Hepatic stellate cell (primary cell): ENCODE measurements at regions not wholly inside any gene's neighbourhood (a gene's known extent, or its start where the extent isn't known, plus 50 kb on each side); places are given as distances from the start of the nearest gene placed in this dataset.
A peak's percentile ranks its signal among the peaks of the same experiment; 100 is the strongest.

Experiments
- DNase-seq: peaks from one replicate; pipeline ENCODE4 v3.0.0; 2011; ENCODE audit warnings: low spot score

DNA sequence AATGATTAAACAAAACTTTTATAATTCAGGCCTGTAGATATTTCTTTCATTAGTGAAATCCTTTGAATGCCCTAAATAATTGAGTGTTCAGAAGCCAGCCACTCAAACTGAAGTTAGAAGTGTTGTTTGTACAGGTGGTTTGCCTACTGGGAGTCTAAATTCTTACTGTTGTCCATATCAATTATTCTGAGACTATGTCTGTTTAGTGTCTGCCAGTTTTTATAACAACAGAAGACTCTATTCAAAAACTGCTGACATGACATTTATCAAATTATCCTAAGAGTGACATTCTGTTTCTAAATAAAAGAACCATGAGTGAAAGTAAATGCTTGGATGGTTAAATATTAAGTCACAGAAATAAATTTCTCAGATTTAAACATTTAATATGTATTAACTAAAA, 375.1 kb downstream of the FAT4 start:
- no peak for DNase-seq

DNA sequence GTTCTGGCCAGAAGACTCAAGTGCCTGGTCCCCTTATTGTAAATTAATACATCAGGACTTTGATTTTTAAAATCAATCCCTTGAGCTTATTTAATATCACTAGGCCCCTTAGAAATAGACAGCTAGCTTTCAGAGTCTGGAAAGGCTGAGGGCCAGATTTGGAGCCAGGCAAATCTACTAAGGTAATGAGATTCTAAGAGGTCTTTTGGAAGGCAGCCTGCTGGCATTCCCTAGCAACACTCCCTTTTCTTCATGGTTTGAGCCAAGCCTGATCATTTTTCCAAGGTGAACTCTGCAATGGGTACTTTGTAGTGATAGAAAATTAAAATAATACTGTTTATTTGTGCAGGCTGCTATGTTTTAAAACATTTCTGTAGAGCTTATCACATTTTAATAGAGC, 378.5 kb downstream of the FAT4 start:
- no peak for DNase-seq

DNA sequence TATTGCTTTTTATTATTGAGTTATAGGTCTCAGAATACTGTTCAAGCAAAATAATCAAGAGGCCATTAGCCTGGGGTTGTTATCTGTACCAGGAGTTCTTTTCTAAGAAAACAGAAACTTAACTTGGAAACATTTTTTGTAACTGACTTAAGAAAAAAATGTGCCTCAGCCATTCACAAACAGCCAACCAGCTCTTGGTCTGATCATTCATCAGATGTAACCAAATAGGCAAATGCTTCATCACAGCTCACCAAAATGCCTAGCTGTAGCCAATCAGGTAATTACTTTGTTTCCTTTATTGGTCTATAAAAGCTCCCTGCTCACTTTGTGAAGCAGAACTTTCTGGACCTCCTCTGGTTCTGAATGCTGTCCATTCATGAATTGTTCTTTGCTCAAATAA, 387.7 kb downstream of the FAT4 start:
- no peak for DNase-seq

DNA sequence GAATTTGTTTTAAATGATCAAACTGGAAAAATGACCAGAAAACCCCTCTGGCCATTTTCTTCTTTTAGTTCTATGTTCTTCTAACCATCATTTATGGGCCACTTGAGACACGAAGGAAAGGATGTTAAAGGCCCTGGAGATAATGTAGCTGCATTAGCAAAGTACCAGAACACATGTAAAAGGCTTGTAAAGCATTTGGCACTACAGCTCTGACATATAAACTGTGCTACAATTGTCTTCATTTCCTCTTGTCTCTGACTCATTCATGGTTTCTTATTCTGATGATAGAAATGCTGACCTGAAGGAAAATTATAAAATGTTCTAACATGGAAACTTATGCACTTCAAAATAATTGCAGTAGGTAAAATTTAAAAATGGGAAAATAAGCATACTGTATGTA, 388.7 kb downstream of the FAT4 start:
- DNase-seq, result no peak

DNA sequence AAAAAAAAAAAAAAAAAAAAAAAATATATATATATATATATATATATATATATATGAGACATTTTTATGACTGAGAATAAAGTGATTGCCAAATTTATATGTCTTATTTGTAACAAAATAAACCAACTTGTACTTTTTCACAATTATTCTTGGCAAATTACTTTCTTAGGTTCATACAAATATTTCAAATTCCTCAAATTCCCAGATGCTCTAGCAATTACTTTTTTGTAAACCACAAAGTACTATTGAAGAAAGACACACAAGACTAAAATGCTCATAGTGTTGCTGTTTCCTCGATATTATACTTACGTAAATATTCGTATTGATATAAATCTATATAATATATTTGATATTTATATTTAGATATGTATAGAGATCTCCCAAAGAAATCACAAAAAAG, 390.0 kb downstream of the FAT4 start:
- DNase-seq, result no peak

DNA sequence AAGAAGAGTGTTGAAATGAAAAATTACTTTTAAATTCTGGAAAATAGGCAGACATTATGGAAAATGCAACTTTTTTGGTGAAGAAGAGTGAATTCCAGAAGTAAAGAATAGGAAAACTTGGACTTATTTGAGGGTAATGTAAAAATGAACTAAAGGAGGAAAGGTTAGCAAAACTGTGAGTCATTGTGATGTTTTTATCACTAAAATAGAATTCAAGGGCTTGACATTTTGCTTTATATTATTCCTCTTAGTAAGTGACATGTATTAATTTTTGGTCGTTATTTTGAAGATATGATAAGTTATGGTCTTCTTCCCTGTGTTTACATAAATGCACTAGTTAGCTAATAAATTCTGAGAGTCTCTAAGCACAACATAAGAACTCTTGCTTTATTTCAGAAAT, 390.9 kb downstream of the FAT4 start:
- DNase-seq, result no peak

DNA sequence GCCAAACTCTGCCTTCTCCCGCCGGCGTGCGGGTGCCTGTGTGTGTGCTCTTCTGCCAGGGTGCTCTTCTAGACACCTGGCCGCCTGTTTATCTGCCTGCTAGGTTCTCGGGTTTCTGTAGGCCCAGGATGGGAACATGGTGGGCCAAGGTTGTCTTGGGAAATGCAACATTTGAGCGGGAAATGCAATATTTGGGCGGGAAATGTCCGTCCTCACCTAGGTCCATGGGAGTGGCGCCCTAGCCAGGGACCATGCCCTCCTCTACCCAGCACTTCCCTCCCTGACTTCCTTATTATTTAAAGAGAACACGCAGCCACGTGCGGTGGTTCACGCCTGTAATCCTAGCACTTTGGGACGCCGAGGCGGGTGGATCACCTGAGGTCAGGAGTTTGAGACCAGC, 392.6 kb downstream of the FAT4 start:
- no peak for DNase-seq

DNA sequence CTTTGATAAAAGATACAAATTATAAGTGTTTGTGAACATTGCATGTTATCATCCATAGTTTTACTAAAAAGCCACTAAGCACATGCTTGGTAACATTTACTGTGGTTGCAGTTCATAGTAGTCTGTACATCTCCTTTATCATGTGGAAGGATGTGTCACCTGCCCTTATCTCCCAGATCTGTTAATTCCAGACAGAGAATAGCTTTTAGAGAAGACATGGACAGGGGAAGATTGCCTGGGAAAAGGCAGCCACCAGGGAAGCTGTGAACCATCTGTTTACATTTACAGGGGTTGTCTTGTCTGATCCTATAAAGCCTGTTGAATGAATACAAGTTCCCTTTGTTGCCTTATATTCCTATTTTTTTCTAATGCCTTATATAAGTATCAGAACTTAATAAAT, 396.0 kb downstream of the FAT4 start:
- no peak for DNase-seq

DNA sequence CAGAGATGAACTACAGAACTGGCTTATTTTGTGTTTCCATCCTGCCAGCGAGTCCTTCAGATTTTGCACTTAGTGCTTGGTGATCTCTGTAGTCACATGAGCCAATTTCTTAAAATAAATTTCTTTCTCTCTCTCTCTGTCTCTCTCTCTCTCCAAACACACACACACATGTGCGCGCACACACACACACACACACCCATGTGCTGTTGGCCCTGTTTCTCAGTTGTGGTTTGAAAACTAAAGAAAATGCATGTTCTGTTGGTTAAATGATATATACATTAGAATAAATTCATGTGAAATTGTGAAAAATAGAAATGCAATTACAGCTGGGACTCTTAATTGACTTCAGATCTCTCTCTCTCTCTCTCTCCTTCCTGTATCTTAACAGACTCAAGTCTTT, 399.3 kb downstream of the FAT4 start:
- no peak for DNase-seq

DNA sequence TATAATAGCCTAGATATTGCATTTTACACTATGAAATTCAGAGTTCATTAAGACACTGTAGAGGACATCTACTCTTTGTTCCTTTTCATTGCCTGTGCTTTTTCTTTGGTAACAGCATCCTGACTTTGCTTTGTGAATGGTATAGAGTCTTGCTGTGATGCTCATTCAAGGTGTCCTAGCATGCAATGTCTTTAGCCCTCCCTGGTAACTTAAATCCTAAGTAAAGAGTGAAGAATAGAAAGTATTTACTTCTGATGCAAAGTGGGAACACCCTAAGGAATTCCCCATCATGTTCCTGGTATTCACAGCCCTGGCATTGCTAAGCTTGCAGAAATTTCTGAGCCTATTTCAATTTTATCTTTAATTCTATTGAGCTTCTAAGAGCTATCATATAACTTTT, 400.1 kb downstream of the FAT4 start:
- no peak for DNase-seq

DNA sequence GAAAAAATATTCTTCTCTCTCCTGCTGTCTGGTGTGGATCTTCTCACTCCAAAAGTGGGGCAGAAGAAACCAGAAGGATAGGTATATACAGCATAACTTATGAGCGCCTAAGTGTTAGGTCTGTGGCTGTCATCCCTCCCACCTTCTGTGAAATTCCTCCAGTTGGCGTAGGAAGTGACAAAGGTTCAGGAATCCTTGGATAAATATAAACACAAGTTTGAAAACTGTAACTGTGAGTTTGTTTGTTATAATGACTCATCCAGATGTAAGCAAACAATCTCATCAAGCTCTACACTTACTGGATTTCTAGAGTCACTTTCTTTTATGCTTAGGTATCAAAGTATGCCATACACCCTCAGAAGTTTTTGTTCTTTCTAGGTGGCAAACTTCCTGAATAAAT, 405.2 kb downstream of the FAT4 start:
- no peak for DNase-seq

DNA sequence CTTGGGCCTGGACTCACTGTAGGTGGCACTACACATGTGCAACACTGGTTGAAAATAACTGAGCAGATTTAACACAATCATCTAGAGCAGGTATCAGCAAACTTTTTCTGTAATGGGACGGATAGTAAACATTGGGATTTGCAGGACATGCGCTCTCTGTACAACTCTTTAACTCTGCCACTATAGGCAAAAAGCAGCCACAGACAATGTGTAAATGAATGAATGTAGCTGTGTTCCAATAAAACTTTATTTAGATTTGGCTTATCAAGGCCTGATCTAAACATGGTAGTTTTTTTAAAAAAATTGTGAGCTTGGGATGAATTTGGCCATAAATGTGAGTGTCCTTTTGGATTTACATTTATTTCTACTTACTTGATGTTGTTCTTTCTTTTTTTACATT, 407.3 kb downstream of the FAT4 start:
- DNase-seq, result no peak

DNA sequence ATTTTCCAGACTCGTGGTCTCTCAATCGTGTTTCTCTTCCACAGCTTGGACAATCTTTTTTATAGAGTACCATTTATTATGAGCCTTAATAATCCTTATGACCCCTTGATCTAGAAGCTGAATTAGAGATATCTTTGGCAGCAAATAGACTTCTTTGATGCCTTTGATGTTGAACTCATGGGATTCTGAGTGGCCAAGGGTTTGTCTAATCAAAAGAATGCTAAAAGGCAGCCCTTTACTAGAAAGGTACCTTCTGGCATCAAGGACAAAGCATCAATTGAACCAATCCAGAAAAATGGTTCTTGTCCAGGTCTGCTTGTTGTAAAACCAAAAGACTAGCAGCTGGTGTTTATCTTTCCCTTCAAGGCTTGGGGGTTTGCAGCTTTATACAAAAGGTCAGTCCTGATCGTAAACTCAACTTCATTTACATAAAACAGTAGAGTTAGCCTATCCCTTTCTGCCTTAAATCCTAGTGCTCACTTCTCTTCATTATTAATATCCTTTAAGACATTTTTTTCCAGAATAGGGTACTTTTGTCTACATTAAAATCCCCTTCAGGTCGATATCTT, 411.3 kb downstream of the FAT4 start:
- no peak for DNase-seq

DNA sequence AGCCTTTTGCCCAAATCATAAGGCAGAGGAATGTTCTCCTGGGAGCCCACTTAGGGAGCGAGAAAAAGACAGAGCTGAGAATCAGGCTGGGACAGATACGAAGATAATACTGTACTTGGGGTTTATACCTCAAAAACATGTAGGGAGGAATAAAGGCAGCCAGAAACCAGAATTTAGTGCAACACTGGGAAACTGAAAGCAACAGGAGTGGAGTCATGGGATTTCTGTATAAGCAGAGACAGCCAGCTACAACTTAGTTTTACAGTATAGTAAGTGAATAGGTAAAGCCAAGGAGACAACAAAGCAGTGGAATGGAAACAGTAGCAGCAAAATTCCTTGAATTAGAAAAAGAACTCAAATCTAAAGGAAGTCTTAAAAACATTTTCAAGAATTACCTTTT, 413.2 kb downstream of the FAT4 start:
- DNase-seq, result no peak

DNA sequence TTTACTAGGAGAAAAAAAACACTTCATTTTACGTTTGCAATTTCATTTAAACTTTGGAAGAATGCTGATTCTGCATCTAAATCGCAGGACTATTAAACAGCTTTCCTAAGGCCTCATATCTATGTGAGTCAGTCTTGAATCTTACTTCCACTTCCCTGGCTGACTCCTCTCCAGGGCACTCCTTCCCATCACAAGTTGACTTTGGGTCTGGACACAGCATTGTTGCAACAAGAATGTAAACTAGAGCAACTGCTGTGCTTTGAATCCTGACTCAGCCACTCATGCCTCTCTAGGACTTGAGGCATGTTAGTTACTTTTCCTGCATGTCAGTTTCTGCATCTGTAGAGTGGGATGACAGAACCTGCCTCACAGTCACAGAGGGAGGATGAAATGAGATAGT, 413.8 kb downstream of the FAT4 start:
- DNase-seq, result peak; percentile 62

DNA sequence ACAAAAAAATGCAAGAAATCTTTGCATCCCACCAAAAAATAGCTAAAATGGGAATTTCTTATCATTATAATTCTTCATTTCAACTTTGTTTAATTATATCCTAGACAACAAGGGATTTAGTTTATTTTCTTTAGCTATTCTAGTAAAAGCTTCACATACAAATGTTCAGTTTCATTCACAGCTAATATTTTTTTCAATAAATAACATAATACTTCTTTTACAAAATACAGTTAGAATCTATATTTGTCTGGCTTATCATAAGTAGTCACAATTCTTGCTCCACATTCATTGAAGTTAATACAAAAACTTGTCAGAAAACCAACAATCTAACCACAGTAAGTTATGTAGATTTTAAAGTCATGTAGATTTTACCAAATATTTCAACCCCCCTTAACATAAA, 414.4 kb downstream of the FAT4 start:
- DNase-seq, result no peak

DNA sequence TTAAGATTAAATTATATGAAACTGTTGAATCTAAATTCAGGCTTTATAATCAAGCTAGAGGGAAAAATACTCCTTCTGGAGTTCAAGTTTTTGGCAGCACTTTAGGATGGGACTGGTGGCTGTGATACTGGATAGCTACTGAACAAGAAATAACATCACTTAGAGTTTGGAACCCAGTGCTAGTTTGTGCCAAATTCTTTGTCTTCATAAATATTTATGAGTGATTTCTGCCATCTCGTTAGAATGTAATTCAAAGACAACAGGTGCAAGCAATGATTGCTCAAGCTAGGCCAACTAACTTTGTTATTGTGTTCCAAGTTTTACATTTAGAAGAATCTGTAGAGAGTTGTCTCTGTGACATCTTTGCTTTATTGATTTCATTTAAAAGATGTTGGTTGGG, 417.9 kb downstream of the FAT4 start:
- no peak for DNase-seq

DNA sequence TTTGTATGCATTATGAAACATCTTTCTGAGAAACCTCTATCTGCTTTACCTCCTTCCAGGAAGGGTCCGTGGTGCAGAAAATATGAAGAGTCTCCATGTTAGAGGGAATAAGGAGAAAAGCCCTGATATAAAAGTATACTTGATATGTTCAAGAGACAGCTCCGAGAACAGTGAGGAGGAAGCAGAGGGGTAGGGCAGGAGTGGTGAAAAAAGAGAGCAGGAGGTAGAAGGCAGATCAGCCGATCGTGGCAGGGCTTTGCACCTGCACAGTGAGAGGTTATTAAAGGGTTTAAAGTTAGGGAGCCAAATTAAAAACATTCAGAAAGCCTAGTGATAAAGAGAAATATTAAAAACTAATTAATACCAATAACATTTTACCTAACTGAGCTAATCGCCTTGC, 419.7 kb downstream of the FAT4 start:
- DNase-seq, result no peak

DNA sequence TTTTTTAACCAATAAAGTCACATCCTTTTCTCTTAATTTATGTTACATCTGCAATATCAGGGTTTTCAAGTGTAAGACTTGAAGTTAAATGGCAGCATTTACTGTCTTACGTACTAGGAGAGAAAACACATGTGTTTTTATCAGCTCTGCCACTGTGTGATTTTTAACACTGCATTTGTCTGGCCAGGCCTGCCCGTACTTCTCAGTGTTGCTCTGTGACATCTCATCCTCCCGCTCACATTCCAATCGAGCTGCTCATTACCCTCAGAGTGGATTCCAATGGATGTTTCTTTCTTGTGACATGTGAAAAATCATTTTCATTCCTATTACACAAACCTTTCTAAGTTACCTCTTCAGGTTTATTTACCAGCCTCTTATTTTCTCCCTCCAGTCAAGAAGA, 420.3 kb downstream of the FAT4 start:
- peak; percentile 46 for DNase-seq

DNA sequence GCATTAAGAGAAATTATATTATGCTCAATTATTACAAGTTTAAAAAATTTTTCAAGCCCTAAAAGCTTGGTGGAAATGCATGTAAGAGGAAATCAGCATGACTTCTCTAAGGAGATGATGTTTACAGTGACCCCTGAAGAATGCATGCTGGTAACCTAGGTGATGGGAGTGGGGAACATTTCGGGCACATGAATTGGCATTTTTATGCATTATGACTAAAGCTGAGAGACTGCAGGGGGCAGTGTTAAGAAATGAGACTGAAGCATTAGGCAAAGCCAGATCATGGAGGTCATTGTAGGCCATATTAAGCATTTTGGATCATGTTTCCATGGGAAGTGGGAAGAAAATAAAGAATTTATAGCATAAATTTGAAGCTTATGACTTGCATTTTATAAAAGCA, 421.3 kb downstream of the FAT4 start:
- DNase-seq, result no peak

DNA sequence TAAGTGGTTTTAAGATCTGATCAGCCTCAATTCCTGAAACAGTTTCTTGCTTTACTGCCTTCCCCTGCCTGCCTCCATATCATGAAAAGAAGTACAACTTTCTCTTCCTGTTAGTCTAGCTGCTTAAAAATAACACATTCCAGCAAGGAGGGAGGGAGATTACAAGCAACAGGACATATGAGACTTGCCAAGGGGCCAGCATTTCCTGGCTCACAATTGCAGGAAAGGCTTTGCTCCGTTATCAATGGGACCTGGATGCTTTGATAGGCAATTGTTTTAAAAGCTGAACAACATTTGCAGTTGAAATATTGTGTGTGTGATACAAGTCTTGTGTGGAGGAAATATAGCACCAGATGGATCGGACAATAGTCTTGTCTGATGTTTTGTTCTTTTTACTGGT, 425.0 kb downstream of the FAT4 start:
- no peak for DNase-seq

DNA sequence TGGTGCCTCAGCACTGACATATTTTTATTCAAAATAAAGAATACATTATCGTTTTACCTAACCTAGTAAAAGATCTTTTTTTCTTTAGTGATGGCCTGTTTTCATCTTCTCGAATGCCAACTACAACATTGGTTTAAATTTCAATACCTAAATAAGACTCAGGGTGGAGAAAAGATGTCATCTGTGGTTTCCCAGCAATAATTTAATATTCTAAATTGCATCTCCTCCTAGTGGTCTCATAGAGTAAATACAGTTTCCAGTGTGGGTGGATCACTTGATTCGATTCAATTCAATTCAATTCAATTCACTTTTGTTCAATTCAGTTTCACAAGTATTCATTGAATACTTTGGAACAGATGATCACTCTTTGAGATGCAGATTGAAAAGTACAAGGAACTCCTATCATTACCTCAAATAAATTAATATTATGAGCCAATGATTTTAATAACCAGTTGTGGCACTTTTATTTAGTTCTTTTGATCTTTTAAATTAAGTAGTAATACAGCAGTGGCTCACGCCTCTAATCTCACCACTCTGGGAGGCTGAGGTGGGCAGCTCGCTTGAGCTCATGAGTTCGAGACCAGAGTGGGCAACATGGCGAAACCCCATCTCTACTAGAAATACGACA, 427.2 kb downstream of the FAT4 start:
- peak; percentile 47 for DNase-seq

DNA sequence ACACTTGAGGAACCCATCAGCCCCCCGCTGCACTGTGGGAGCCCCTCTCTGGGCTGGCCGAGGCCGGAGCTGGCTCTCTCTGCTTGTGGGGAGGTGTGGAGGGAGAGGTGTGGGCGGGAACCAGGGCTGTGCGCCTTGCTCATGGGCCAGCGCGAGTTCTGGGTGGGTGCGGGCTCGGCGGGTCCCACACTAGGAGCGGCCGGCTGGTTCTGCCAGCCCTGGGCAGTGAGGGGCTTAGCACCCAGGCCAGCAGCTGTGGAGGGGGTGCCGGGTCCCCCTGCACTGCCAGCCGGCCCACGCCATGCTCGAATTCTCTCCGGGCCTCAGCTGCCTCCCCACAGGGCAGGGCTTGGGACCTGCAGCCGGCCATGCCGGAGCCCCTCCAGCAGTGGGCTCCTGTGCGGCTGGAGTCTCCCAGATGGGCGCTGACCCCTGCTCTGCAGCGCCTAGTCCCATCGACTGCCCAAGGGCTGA, 430.2 kb downstream of the FAT4 start:
- no peak for DNase-seq

DNA sequence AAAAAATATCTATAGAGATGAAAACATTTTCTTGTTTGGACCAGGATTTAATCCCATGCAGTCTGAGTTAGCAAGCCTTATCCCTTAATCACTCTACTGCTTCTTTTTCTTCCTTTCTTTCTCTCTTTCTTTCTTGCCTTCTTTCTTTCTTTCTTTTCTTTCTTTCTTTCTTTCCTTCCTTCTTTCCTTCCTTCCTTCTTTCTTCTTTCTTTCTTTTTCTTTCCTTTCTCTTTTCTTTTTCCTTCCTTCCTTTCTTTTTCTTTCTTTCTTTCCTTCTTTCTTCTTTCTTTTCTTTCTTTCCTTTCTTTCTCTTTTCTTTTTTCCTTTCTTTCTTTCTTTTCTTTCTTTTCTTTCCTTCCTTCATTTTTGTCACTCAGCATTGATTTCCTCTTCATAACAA, 434.6 kb downstream of the FAT4 start:
- DNase-seq, result no peak

DNA sequence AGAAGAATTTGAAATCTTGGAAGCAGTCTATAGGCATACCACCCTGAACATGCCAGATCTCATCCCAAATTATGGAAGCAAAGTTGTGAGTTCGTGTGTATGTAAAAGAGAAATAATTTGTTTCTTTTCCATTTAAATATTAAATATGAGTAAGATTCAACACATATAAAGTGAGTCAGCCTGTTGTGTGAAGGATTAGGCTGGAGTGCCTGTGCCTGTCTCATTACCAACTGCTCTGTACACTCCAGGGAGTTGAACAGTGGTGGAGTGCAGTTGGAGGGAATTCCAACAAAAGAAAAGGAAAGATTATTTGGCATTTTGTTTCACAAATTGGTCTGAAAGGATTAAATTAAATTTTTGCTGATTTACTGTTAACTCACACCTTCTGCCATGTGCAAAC, 435.6 kb downstream of the FAT4 start:
- no peak for DNase-seq
